ENCODE measurements at regions not wholly inside any gene's neighbourhood (a gene's known extent, or its start where the extent isn't known, plus 50 kb on each side); places are given as distances from the start of the nearest gene placed in this dataset.

DNA sequence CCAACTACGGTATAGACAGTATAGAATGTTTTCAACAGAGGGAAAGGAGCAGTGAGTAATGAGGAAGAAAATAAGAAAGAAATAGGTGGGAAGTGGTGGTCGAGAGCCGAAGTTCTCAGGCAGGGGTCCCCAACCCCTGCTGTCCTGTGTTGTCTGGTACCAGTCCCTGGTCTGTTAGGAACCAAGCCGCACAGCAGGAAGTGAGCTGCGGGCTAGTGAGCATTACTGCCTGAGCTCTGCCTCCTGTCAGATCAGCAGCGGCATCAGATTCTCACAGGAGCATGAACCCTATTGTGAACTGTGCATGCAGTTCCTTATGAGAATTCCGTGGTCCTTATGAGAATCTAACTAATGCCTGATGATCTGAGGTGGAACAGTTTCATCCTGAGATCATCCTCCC is 107.3 kb upstream of the PTPRR start:
- no peak for ATAC-seq
- TF ChIP-seq ESRRG (CRISPR knock-in tag; IDR thresholded peaks at IDR 0.05) = no peak

- ATAC-seq = no peak
- no peak for TF ChIP-seq SNAI2 (CRISPR knock-in tag; IDR thresholded peaks at IDR 0.05)
- no peak for TF ChIP-seq GLIS3 (CRISPR knock-in tag; IDR thresholded peaks at IDR 0.05)
- no peak for TF ChIP-seq TOX (CRISPR knock-in tag; IDR thresholded peaks at IDR 0.05; ENCODE audit: borderline replicate concordance)
- TF ChIP-seq ARNTL (CRISPR knock-in tag; IDR thresholded peaks at IDR 0.05; ENCODE audit: borderline replicate concordance, low read depth) = no peak
- no peak for TF ChIP-seq ZFP3 (CRISPR knock-in tag; IDR thresholded peaks at IDR 0.05)
- no peak for TF ChIP-seq RARB (CRISPR knock-in tag; IDR thresholded peaks at IDR 0.05)
- no peak for TF ChIP-seq PATZ1 (CRISPR knock-in tag; IDR thresholded peaks at IDR 0.05; ENCODE audit: borderline replicate concordance)
- TF ChIP-seq, protein P1, sequence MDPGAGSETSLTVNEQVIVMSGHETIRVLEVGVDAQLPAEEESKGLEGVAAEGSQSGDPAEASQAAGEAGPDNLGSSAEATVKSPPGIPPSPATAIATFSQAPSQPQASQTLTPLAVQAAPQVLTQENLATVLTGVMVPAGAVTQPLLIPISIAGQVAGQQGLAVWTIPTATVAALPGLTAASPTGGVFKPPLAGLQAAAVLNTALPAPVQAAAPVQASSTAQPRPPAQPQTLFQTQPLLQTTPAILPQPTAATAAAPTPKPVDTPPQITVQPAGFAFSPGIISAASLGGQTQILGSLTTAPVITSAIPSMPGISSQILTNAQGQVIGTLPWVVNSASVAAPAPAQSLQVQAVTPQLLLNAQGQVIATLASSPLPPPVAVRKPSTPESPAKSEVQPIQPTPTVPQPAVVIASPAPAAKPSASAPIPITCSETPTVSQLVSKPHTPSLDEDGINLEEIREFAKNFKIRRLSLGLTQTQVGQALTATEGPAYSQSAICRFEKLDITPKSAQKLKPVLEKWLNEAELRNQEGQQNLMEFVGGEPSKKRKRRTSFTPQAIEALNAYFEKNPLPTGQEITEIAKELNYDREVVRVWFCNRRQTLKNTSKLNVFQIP (CRISPR knock-in tag; IDR thresholded peaks at IDR 0.05; ENCODE audit: borderline replicate concordance, low read depth) = no peak
- no peak for TF ChIP-seq CSDC2 (CRISPR knock-in tag; IDR thresholded peaks at IDR 0.05)
- TF ChIP-seq, protein P2, sequence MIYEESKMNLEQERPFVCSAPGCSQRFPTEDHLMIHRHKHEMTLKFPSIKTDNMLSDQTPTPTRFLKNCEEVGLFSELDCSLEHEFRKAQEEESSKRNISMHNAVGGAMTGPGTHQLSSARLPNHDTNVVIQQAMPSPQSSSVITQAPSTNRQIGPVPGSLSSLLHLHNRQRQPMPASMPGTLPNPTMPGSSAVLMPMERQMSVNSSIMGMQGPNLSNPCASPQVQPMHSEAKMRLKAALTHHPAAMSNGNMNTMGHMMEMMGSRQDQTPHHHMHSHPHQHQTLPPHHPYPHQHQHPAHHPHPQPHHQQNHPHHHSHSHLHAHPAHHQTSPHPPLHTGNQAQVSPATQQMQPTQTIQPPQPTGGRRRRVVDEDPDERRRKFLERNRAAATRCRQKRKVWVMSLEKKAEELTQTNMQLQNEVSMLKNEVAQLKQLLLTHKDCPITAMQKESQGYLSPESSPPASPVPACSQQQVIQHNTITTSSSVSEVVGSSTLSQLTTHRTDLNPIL (CRISPR knock-in tag; IDR thresholded peaks at IDR 0.05; ENCODE audit: low read depth) = no peak
These were observed 104.3 kb upstream of the PTPRR start for GRCh38 chr12:71024827-71025226.

- no peak for ATAC-seq
- TF ChIP-seq OSR1 (CRISPR knock-in tag; IDR thresholded peaks at IDR 0.05) (no peak), ZFP30 (CRISPR knock-in tag; IDR thresholded peaks at IDR 0.05) (no peak), CSDC2 (CRISPR knock-in tag; IDR thresholded peaks at IDR 0.05) (no peak)
These were observed 103.7 kb upstream of the PTPRR start for GRCh38 chr12:71024281-71024680.

DNA sequence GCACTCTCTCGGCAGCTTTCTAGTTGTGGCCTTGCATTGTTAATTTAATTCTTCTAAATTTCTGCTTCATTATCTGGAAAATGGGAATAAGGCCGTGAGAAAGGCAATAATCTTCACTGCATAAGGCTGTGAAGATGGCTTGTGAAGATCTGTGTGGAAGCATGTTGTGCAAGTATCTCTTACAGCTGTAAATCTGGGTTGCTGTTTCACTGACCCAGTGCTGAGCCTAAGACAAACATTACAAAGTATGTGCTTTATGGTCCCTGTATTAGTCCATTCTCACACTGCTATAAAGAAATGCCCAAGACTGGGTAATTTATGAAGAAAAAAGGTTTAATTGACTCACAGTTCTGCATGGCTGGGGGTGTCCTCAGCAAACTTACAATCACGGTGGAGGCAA is 101.0 kb upstream of the PTPRR start:
- no peak for ATAC-seq
- no peak for TF ChIP-seq BACH2 (CRISPR knock-in tag; IDR thresholded peaks at IDR 0.05; ENCODE audit: borderline replicate concordance)
- no peak for TF ChIP-seq OSR1 (CRISPR knock-in tag; IDR thresholded peaks at IDR 0.05)
- TF ChIP-seq, protein P1 (CRISPR knock-in tag; IDR thresholded peaks at IDR 0.05; ENCODE audit: borderline replicate concordance, low read depth) = no peak
- TF ChIP-seq TCF4 (CRISPR knock-in tag; IDR thresholded peaks at IDR 0.05; ENCODE audit: borderline replicate concordance) = no peak
- TF ChIP-seq PATZ1 (CRISPR knock-in tag; IDR thresholded peaks at IDR 0.05; ENCODE audit: borderline replicate concordance) = no peak
- no peak for TF ChIP-seq TOX (CRISPR knock-in tag; IDR thresholded peaks at IDR 0.05; ENCODE audit: borderline replicate concordance)
- TF ChIP-seq SNAI2 (CRISPR knock-in tag; IDR thresholded peaks at IDR 0.05) = no peak
- no peak for TF ChIP-seq ARNTL (CRISPR knock-in tag; IDR thresholded peaks at IDR 0.05; ENCODE audit: borderline replicate concordance, low read depth)
- no peak for TF ChIP-seq ZFP3 (CRISPR knock-in tag; IDR thresholded peaks at IDR 0.05)
- no peak for TF ChIP-seq PPARA (CRISPR knock-in tag; IDR thresholded peaks at IDR 0.05; ENCODE audit: borderline replicate concordance)
- TF ChIP-seq RARB (CRISPR knock-in tag; IDR thresholded peaks at IDR 0.05) = no peak

DNA sequence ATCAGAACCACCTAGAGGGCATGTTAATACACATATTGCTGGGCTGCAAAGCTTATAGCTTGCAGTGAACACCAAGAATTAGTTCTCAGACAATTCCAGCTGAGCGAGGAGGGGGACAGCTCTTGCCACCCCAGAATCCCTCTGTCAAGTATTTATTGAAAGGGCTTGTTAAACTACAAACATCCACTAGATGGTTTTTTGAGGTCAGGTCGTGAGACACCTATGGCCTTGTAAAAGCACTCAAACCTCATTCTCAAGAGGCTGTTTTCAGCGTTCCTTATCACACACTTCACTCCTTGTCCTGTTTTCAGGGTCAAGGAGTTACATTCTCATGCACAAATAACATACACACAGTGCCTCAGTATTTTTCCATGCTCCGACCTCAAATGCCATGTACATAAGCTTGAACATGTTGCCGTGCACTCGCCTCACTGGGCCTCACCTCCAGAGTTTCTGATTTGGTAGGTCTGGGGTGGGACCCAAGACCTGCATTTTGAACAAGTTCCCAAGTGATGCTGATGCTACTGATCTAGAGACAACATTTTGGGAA is 98.8 kb upstream of the PTPRR start:
- TF ChIP-seq PPARA (CRISPR knock-in tag; IDR thresholded peaks at IDR 0.05; ENCODE audit: borderline replicate concordance) (no peak), ARNTL (CRISPR knock-in tag; IDR thresholded peaks at IDR 0.05; ENCODE audit: borderline replicate concordance, low read depth) (no peak), SNAI2 (CRISPR knock-in tag; IDR thresholded peaks at IDR 0.05) (no peak), GLIS3 (CRISPR knock-in tag; IDR thresholded peaks at IDR 0.05) (no peak)
- ATAC-seq = no peak
